Large intestine (tissue), 3 donors: ENCODE measurements at regions not wholly inside any gene's neighbourhood (a gene's known extent, or its start where the extent isn't known, plus 50 kb on each side); places are given as distances from the start of the nearest gene placed in this dataset.
A peak's percentile ranks its signal among the peaks of the same experiment; 100 is the strongest.

Experiments used
- DNase-seq, 2 donors: peaks; one replicate each; pipeline versions ENCODE4 v3.0.0 to v3.0.0-alpha.2; 2013
- H3K27ac ChIP-seq: one replicate; pipeline ENCODE4 v1.5.1; 2013; ENCODE audit warnings: low read length
- H3K27me3 ChIP-seq: 2 replicates; pipeline ENCODE4 v1.6.1; 2013; ENCODE audit warnings: low read length; ENCODE audit not compliant: control insufficient read depth, insufficient read depth
- H3K36me3 ChIP-seq: 2 replicates; pipeline ENCODE4 v1.6.1; 2013; ENCODE audit warnings: low read length; ENCODE audit not compliant: control insufficient read depth, insufficient read depth
- H3K4me1 ChIP-seq: one replicate; pipeline ENCODE4 v1.6.1; 2013; ENCODE audit warnings: low read length; ENCODE audit not compliant: control insufficient read depth, insufficient read depth
- H3K4me3 ChIP-seq: one replicate; pipeline ENCODE4 v1.5.1; 2013; ENCODE audit warnings: low read length
- H3K9me3 ChIP-seq: one replicate; pipeline ENCODE4 v1.6.1; 2013; ENCODE audit warnings: mild to moderate bottlenecking, low read depth, low read length, moderate library complexity; ENCODE audit not compliant: control insufficient read depth
- WGBS: methylation state at CpG from one replicate; pipeline ENCODE4 v1.1.5; 2013; ENCODE audit warnings: low lambda C conversion rate; ENCODE audit not compliant: insufficient coverage; 5-methylcytosine and 5-hydroxymethylcytosine counted together

DNA sequence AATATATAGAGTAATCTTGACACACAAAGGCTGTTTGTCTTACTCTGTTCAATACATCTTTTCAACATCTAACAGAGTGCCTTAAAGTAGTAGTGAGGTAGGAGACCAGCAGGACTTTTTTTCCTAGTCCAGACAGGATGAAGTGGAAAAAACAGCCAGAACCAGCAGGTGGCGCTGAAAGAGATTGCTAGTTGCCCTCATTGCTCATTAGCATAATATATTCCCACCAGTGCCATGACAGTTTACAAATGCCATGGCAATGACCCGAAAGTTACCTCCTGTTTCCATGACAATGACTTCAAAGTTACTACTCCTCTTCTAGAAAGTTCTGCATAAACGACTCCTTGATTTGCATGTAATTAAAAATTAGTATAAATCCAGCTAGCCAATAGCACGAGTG is 387.4 kb downstream of the ACTL7B start:
- DNase-seq, result no peak
- no peak overlapping the region for H3K27ac ChIP-seq
- H3K36me3 ChIP-seq, result no peaks in the 10 kb centered on the region
- no peaks in the 10 kb centered on the region for H3K27me3 ChIP-seq
- 100% methylated on average over 1 of the region's 4 CpGs for WGBS
- H3K4me3 ChIP-seq, result no peak overlapping the region
- H3K9me3 ChIP-seq, result no peaks in the 10 kb centered on the region
- peaks cover 3% of the 10 kb centered on the region for H3K4me1 ChIP-seq

- H3K4me3 ChIP-seq, result no peak overlapping the region
- no peaks in the 10 kb centered on the region for H3K27me3 ChIP-seq
- no peaks in the 10 kb centered on the region for H3K9me3 ChIP-seq
- peak; percentile 31 to 57 for DNase-seq
- peaks cover 3% of the 10 kb centered on the region for H3K4me1 ChIP-seq
- no CpG with 5 or more reads among the region's 6 CpGs for WGBS
- H3K27ac ChIP-seq, result no peak overlapping the region
- no peaks in the 10 kb centered on the region for H3K36me3 ChIP-seq
Measured at GRCh38 chr9:108467653-108468324, 388.0 kb downstream of the ACTL7B start.

GRCh38 chr9:108467161-108467560 is 388.6 kb downstream of the ACTL7B start:
- no CpG with 5 or more reads among the region's 2 CpGs for WGBS

GRCh38 chr9:108466304-108466703 is 389.5 kb downstream of the ACTL7B start:
- H3K36me3 ChIP-seq, result no peaks in the 10 kb centered on the region
- no peaks in the 10 kb centered on the region for H3K27me3 ChIP-seq
- 83% methylated on average over 1 of the region's 2 CpGs for WGBS
- H3K9me3 ChIP-seq, result no peaks in the 10 kb centered on the region
- no peak overlapping the region for H3K27ac ChIP-seq
- H3K4me3 ChIP-seq, result no peak overlapping the region
- peaks cover 3% of the 10 kb centered on the region for H3K4me1 ChIP-seq
- DNase-seq, result no peak

More at GRCh38 chr9:108467161-108467560, 388.6 kb downstream of the ACTL7B start:
- no peak for DNase-seq
- Histone ChIP-seq H3K9me3 (no peaks in the 10 kb centered on the region), H3K27me3 (no peaks in the 10 kb centered on the region), H3K4me1 (peaks cover 3% of the 10 kb centered on the region), H3K27ac (no peak overlapping the region), H3K4me3 (no peak overlapping the region), H3K36me3 (no peaks in the 10 kb centered on the region)

DNA sequence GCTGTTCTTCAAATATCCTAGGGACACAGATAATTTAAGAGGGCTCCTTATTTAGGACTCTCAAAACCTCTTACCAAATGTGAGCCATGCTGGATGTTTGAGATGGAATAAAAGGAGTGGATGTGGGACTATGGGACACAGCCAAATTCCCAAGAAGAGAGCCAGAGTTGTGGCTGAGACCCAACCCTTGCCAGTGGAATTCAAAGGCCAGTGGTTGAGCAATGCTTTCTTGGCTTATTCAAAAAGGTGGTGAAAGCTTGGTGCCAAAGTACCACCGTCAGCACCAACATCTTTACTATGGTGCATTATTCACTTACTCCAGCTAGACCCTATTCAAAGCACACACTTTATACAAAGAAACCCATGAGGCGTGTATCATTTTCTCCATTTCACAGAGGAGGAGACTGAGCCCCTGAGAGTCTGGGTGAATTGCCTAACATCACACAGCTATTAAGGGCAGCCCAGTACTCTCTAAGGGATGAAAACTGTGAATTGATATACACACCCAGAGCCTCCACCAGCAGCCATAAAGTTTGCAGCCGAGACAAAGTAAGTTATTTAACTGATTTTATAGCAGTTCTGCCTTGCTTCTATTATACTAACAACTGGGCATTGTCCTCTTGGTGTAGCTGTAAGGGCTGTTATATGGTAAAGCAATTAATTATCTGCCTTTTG is 391.7 kb downstream of the ACTL7B start:
- no CpG with 5 or more reads among the region's 3 CpGs for WGBS
- Histone ChIP-seq H3K27me3 (no peaks in the 10 kb centered on the region), H3K4me1 (peaks cover 3% of the 10 kb centered on the region), H3K27ac (no peak overlapping the region), H3K9me3 (no peaks in the 10 kb centered on the region), H3K36me3 (no peaks in the 10 kb centered on the region), H3K4me3 (no peak overlapping the region)
- DNase-seq, result no peak

DNA sequence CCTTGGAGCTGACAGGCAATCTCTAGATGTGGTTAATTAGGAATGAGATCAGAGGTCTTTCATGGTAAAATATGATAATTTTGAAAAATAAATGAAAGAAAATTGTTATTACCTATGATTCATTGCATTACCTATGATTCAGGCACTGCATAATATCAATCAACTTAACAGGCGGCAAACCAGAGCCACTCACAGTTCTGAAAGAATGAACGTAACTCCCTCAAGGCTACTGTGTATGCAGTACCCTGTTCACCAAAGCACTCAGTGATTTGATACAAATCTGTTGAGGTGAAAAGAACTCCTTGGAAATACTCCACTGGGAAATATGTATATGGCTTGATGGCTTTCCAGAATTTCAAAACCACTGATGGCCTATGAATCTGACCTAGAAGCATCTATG is 398.9 kb downstream of the ACTL7B start:
- H3K27me3 ChIP-seq, result no peaks in the 10 kb centered on the region
- no peaks in the 10 kb centered on the region for H3K36me3 ChIP-seq
- no CpG with 5 or more reads among the region's 2 CpGs for WGBS
- no peak overlapping the region for H3K27ac ChIP-seq
- no peaks in the 10 kb centered on the region for H3K4me1 ChIP-seq
- no peak overlapping the region for H3K4me3 ChIP-seq
- DNase-seq, result no peak
- no peaks in the 10 kb centered on the region for H3K9me3 ChIP-seq

GRCh38 chr9:108445431-108446071 is 410.2 kb downstream of the ACTL7B start:
- DNase-seq, result peak; percentile 5 to 26
- no peak overlapping the region for H3K4me3 ChIP-seq
- WGBS, result 94% methylated on average over 3 of the region's 8 CpGs
- H3K4me1 ChIP-seq, result no peaks in the 10 kb centered on the region
- no peak overlapping the region for H3K27ac ChIP-seq
- no peaks in the 10 kb centered on the region for H3K27me3 ChIP-seq
- H3K36me3 ChIP-seq, result no peaks in the 10 kb centered on the region
- H3K9me3 ChIP-seq, result no peaks in the 10 kb centered on the region

DNA sequence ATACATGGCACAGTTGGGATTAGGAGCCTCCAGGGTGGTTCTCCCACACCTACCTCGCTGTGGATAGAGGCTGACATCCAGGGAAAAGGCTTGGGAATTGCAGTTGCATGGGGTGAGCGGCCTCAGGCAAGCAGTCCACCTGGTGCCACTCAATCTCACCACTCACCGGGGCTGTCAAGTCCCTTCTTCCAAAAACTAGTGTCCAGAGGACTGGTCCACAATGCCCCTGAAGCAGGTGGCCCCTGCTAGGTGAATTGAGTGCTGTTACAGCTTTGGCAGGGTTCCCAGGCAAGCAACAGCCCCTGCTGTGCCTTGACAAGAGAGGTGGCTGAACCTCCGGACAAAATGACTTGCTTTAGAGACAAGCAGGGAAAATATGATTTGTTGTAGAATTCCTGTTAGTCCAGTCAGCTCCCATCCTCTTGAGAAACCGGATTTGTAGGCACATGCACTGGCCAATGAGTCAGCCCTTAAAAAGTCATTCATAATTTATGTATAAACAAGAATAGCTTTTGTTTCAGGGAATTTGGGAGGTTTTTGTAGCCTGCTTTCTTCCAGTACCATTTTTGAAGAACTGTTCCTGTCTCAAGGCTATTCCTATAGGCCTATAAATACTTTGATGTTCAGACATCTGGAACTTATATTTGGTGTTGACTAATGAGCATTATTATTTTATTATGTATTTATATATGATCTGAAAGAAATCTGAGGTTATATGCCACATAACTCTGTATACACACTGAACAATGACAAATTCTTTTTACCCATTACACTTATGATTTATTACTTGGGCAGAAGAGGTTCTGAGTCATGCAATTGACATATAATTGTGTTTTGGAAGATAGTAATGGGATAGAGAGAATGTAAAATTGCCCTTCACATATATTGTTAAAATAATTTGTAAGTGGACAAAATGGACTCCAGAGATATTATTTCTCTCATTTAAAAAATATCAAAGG is 411.1 kb downstream of the ACTL7B start:
- no peaks in the 10 kb centered on the region for H3K9me3 ChIP-seq
- H3K4me3 ChIP-seq, result no peak overlapping the region
- no peak for DNase-seq
- H3K27ac ChIP-seq, result no peak overlapping the region
- 100% methylated on average over 1 of the region's 5 CpGs for WGBS
- H3K27me3 ChIP-seq, result no peaks in the 10 kb centered on the region
- H3K4me1 ChIP-seq, result no peaks in the 10 kb centered on the region
- no peaks in the 10 kb centered on the region for H3K36me3 ChIP-seq

- no CpG with 5 or more reads among the region's 3 CpGs for WGBS
- Histone ChIP-seq H3K27ac (no peak overlapping the region), H3K4me1 (no peaks in the 10 kb centered on the region), H3K36me3 (no peaks in the 10 kb centered on the region), H3K4me3 (no peak overlapping the region), H3K9me3 (no peaks in the 10 kb centered on the region), H3K27me3 (no peaks in the 10 kb centered on the region)
- DNase-seq, result no peak
Measured at GRCh38 chr9:108443741-108444140, 412.0 kb downstream of the ACTL7B start.
